Neural crest cell (in vitro differentiated cells): ENCODE measurements at regions not wholly inside any gene's neighbourhood (a gene's known extent, or its start where the extent isn't known, plus 50 kb on each side); places are given as distances from the start of the nearest gene placed in this dataset.

ENCODE experiments used
- DNase-seq: peaks from one replicate; pipeline ENCODE4 v3.0.0; 2021; ENCODE audit warnings: low read depth, mixed read lengths, low spot score
- H3K27ac Mint-ChIP-seq: one replicate; pipeline ENCODE4 v1.8.0; 2021; ENCODE audit warnings: mild to moderate bottlenecking, mixed read lengths; ENCODE audit not compliant: unreplicated experiment
- H3K27me3 Mint-ChIP-seq: 2 replicates; pipeline ENCODE4 v1.8.0; 2021; ENCODE audit warnings: low read depth, mild to moderate bottlenecking, mixed read lengths
- H3K36me3 Mint-ChIP-seq: 2 replicates; pipeline ENCODE4 v1.8.0; 2021; ENCODE audit warnings: low read depth, mild to moderate bottlenecking, mixed read lengths
- H3K4me1 Mint-ChIP-seq: 2 replicates; pipeline ENCODE4 v1.8.0; 2021; ENCODE audit warnings: mixed read lengths
- H3K4me3 Mint-ChIP-seq: one replicate; pipeline ENCODE4 v1.8.0; 2021; ENCODE audit warnings: mild to moderate bottlenecking, mixed read lengths
- H3K9me3 Mint-ChIP-seq: 2 replicates; pipeline ENCODE4 v1.8.0; 2021; ENCODE audit warnings: mixed read lengths
- CTCF ChIP-seq: fragments of 200-600 bp; sonication (generic); conservative IDR thresholded peaks from 2 replicates; pipeline ENCODE4 v1.5.0; 2021; ENCODE audit warnings: antibody characterized with exemption, mild to moderate bottlenecking

GRCh38 chr2:204274991-204275390, 270.3 kb upstream of the PARD3B start:
- TF ChIP-seq CTCF: no peak
- DNase-seq: no peak
- Mint-ChIP-seq H3K27me3 (no peaks in the 10 kb centered on the region), H3K4me3 (no peak overlapping the region), H3K4me1 (peaks cover 21% of the 10 kb centered on the region), H3K36me3 (peaks cover 7% of the 10 kb centered on the region), H3K9me3 (peaks cover 17% of the 10 kb centered on the region), H3K27ac (no peak overlapping the region)

- Mint-ChIP-seq H3K36me3 (no peaks in the 10 kb centered on the region), H3K27ac (no peak overlapping the region), H3K4me3 (no peak overlapping the region), H3K4me1 (peaks cover 19% of the 10 kb centered on the region), H3K9me3 (peaks cover 3% of the 10 kb centered on the region), H3K27me3 (no peaks in the 10 kb centered on the region)
- no peak for TF ChIP-seq CTCF
- DNase-seq: no peak
These were observed 268.0 kb upstream of the PARD3B start for GRCh38 chr2:204277226-204277625.

GRCh38 chr2:204278454-204278853, 266.8 kb upstream of the PARD3B start:
- Mint-ChIP-seq H3K27me3 (no peaks in the 10 kb centered on the region), H3K4me3 (no peak overlapping the region), H3K9me3 (no peaks in the 10 kb centered on the region), H3K27ac (no peak overlapping the region), H3K4me1 (peaks cover 23% of the 10 kb centered on the region), H3K36me3 (no peaks in the 10 kb centered on the region)
- no peak for DNase-seq
- no peak for TF ChIP-seq CTCF

GRCh38 chr2:204279819-204280218, 265.5 kb upstream of the PARD3B start:
- Mint-ChIP-seq H3K36me3 (no peaks in the 10 kb centered on the region), H3K4me3 (no peak overlapping the region), H3K27ac (no peak overlapping the region), H3K4me1 (peaks cover 17% of the 10 kb centered on the region), H3K9me3 (no peaks in the 10 kb centered on the region), H3K27me3 (no peaks in the 10 kb centered on the region)
- no peak for DNase-seq
- TF ChIP-seq CTCF: no peak

- no peak for TF ChIP-seq CTCF
- Mint-ChIP-seq H3K27me3 (no peaks in the 10 kb centered on the region), H3K4me1 (peaks cover 13% of the 10 kb centered on the region), H3K27ac (no peak overlapping the region), H3K9me3 (no peaks in the 10 kb centered on the region), H3K36me3 (no peaks in the 10 kb centered on the region), H3K4me3 (no peak overlapping the region)
- DNase-seq: no peak
These were observed 265.0 kb upstream of the PARD3B start for GRCh38 chr2:204280262-204280668.

- peaks cover 10% of the 10 kb centered on the region for H3K4me1 Mint-ChIP-seq
- TF ChIP-seq CTCF: no peak
- no peak overlapping the region for H3K4me3 Mint-ChIP-seq
- no peaks in the 10 kb centered on the region for H3K27me3 Mint-ChIP-seq
- H3K27ac Mint-ChIP-seq: no peak overlapping the region
- peaks cover under 1% of the 10 kb centered on the region for H3K9me3 Mint-ChIP-seq
- H3K36me3 Mint-ChIP-seq: no peaks in the 10 kb centered on the region
- no peak for DNase-seq
These were observed 263.2 kb upstream of the PARD3B start for GRCh38 chr2:204282081-204282480.
